ENCODE measurements at regions not wholly inside any gene's neighbourhood (a gene's known extent, or its start where the extent isn't known, plus 50 kb on each side); places are given as distances from the start of the nearest gene placed in this dataset.

GRCh38 chr2:117271631-117272030, 542.9 kb upstream of the DDX18 start:
- no peak overlapping the region for H4K5ac ChIP-seq (ENCODE audit: insufficient read length, low read depth, low read length)
- H3K79me1 ChIP-seq (ENCODE audit: low read depth, low read length) = no peaks in the 10 kb centered on the region
- H2BK12ac ChIP-seq (ENCODE audit: low read depth, low read length) = no peak overlapping the region
- no peaks in the 10 kb centered on the region for H3K79me2 ChIP-seq (ENCODE audit: control insufficient read depth in 1 of 2, insufficient read depth in 2 of 2, low read length in 2 of 2)
- H3K18ac ChIP-seq (ENCODE audit: extremely low read depth, low read length) = no peak overlapping the region
- no peak overlapping the region for H4K91ac ChIP-seq (replicated peaks; ENCODE audit: insufficient read length, low read length)
- no peak overlapping the region for H3K4ac ChIP-seq (replicated peaks; ENCODE audit: insufficient read length, low read depth, low read length)
- H3K9ac ChIP-seq (replicated peaks in 1 of 4; ENCODE audit: extremely low read depth in 1 of 4, low read depth in 3 of 4, low read length in 3 of 4) = no peak overlapping the region
- WGBS, 2 experiments (ENCODE audit: extremely low coverage in 1 of 2, insufficient coverage in 1 of 2, insufficient read length in 1 of 2, insufficient replicate concordance in 2 of 2, low coverage in 1 of 2, low lambda C conversion rate in 2 of 2, missing lambda C conversion rate in 1 of 2) = 80% methylated on average over 1 of the region's 1 CpG; no CpG with 5 or more reads in 1 of the 2 experiments
- H3K27ac ChIP-seq (ENCODE audit: low read depth, low read length) = no peak overlapping the region
- DNase-seq (ENCODE audit: low read depth in 1 of 2, low spot score in 2 of 2) = no peak
- H3K23me2 ChIP-seq (ENCODE audit: low read depth, low read length) = no peaks in the 10 kb centered on the region
- no peak overlapping the region for H3K4me3 ChIP-seq (ENCODE audit: extremely low read depth in 1 of 4, insufficient read depth in 2 of 4, low read depth in 3 of 4, low read length in 4 of 4)
- H2AFZ ChIP-seq (ENCODE audit: low read length) = no peak overlapping the region
- H2BK20ac ChIP-seq (ENCODE audit: low read length) = no peak overlapping the region
- no peak for TF ChIP-seq GTF2F1 (IDR thresholded peaks at IDR 0.05; ENCODE audit: borderline replicate concordance, low read depth, low read length)
- TF ChIP-seq MAFK (IDR thresholded peaks at IDR 0.05; ENCODE audit: low read depth, low read length) = peak; percentile 82; the same call in 1 of the 2 replicates
- no peak overlapping the region for H4K8ac ChIP-seq (ENCODE audit: extremely low read depth, insufficient read depth, low read length)
- no peak overlapping the region for H2AK5ac ChIP-seq (ENCODE audit: low read depth, low read length)
- no peak overlapping the region for H2BK5ac ChIP-seq (ENCODE audit: low read depth, low read length)
- H3K14ac ChIP-seq (ENCODE audit: insufficient read length) = no peak overlapping the region
- no peak overlapping the region for H3K4me2 ChIP-seq (ENCODE audit: insufficient read depth in 1 of 2, low read depth in 2 of 2, low read length in 2 of 2)
- FAIRE-seq = peak; percentile 36
- H3K9me3 ChIP-seq (ENCODE audit: insufficient read depth in 2 of 2, low read depth in 1 of 2, low read length in 1 of 2) = no peaks in the 10 kb centered on the region
- ChIA-PET POLR2A (ENCODE audit: partially characterized antibody) (no interaction called here), CTCF (ENCODE audit: partially characterized antibody) (no interaction called here)
- no peak overlapping the region for H3K23ac ChIP-seq (ENCODE audit: insufficient read length)
- no peak overlapping the region for H3K56ac ChIP-seq (replicated peaks; ENCODE audit: insufficient read length, low read depth, low read length)
- H2BK120ac ChIP-seq (replicated peaks; ENCODE audit: low read depth, low read length) = no peak overlapping the region
- no peak overlapping the region for H2BK15ac ChIP-seq (ENCODE audit: low read length)
- H3K4me1 ChIP-seq (replicated peaks in 1 of 4; ENCODE audit: control insufficient read depth in 3 of 4, insufficient read depth in 4 of 4, low read length in 3 of 4) = peaks cover 0 to 11% (median 0%) of the 10 kb centered on the region in 4 experiments; a peak in 1 of 7 replicates
- no peaks in the 10 kb centered on the region for H4K20me1 ChIP-seq (replicated peaks in 1 of 2; ENCODE audit: control insufficient read depth in 1 of 2, insufficient read depth in 2 of 2, low read length in 2 of 2)
- H3K36me3 ChIP-seq (ENCODE audit: control insufficient read depth in 2 of 4, insufficient read depth in 4 of 4, low read length in 3 of 4) = no peaks in the 10 kb centered on the region
- no peaks in the 10 kb centered on the region for H3K27me3 ChIP-seq (replicated peaks in 1 of 4; ENCODE audit: control insufficient read depth in 3 of 4, extremely low read depth in 1 of 4, insufficient read depth in 3 of 4, low read length in 3 of 4)
